HEK293T (cell line): ENCODE measurements at regions not wholly inside any gene's neighbourhood (a gene's known extent, or its start where the extent isn't known, plus 50 kb on each side); places are given as distances from the start of the nearest gene placed in this dataset.

ENCODE experiments used
- ARNT ChIP-seq: fragments of 450-650 bp; IDR thresholded peaks from 2 replicates; pipeline ENCODE4 v1.6.1; 2017; ENCODE audit warnings: mild to moderate bottlenecking
- BHLHE40 ChIP-seq: fragments of 450-650 bp; IDR thresholded peaks from 2 replicates; pipeline ENCODE4 v1.6.1; 2016; ENCODE audit warnings: mild to moderate bottlenecking, moderate library complexity, borderline replicate concordance
- CTBP1 ChIP-seq: fragments of 450-650 bp; IDR thresholded peaks from 2 replicates; pipeline ENCODE4 v1.6.1; 2016; ENCODE audit warnings: borderline replicate concordance
- ELF4 ChIP-seq: fragments of 450-650 bp; IDR thresholded peaks from 2 replicates; pipeline ENCODE4 v1.6.1; 2017; ENCODE audit warnings: antibody characterized with exemption
- FOXK2 ChIP-seq: fragments of 450-650 bp; IDR thresholded peaks from 2 replicates; pipeline ENCODE4 v1.6.1; 2016; ENCODE audit warnings: mild to moderate bottlenecking
- FOXM1 ChIP-seq: fragments of 450-650 bp; IDR thresholded peaks from 2 replicates; pipeline ENCODE4 v1.6.1; 2017; ENCODE audit warnings: mild to moderate bottlenecking, borderline replicate concordance
- HDGF ChIP-seq: fragments of 450-650 bp; IDR thresholded peaks from 2 replicates; pipeline ENCODE4 v1.6.1; 2017; ENCODE audit warnings: antibody characterized with exemption, borderline replicate concordance
- NFRKB ChIP-seq: fragments of 450-650 bp; IDR thresholded peaks from 2 replicates; pipeline ENCODE4 v1.6.1; 2016; ENCODE audit warnings: mild to moderate bottlenecking, moderate library complexity
- SP1 ChIP-seq: fragments of 450-650 bp; IDR thresholded peaks from 2 replicates; pipeline ENCODE4 v1.6.1; 2017
- SUZ12 ChIP-seq: fragments of 450-650 bp; IDR thresholded peaks from 2 replicates; pipeline ENCODE4 v1.6.1; 2016; ENCODE audit warnings: mild to moderate bottlenecking
- TARDBP ChIP-seq: fragments of 450-650 bp; IDR thresholded peaks from 2 replicates; pipeline ENCODE4 v1.6.1; 2016
- ZNF384 ChIP-seq: fragments of 450-650 bp; IDR thresholded peaks from 2 replicates; pipeline ENCODE4 v1.6.1; 2016
- TF ChIP-seq, protein P1 (sequence below): fragments of 450-650 bp; IDR thresholded peaks from 2 replicates; pipeline ENCODE4 v1.6.1; 2016

DNA sequence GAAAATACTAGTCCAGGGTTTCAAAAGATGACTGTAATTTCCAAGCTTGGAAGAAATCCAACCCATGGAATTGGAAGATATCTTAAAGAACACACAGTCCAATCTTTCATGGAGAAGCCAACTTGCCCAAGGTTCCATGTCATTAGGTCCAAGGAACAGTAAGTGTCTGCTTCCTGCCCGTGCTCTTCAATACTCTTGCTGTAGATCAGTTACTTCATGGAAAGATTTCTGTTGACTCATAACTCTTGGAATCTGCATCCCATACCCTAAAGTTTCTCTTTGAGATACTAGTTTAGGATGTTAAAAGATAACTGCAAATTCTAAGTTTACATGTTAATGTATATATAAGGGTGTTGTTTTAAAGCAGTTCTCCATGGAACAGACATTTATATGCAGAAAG lies 127.9 kb upstream of the SLC13A1 start:
- TF ChIP-seq FOXM1 (no peak), NFRKB (no peak), ZNF384 (no peak), ELF4 (no peak), SP1 (no peak), CTBP1 (no peak), TARDBP (no peak), ARNT (no peak), SUZ12 (no peak), FOXK2 (no peak), BHLHE40 (no peak), HDGF (no peak)
- TF ChIP-seq, protein P1, sequence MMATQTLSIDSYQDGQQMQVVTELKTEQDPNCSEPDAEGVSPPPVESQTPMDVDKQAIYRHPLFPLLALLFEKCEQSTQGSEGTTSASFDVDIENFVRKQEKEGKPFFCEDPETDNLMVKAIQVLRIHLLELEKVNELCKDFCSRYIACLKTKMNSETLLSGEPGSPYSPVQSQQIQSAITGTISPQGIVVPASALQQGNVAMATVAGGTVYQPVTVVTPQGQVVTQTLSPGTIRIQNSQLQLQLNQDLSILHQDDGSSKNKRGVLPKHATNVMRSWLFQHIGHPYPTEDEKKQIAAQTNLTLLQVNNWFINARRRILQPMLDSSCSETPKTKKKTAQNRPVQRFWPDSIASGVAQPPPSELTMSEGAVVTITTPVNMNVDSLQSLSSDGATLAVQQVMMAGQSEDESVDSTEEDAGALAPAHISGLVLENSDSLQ = no peak
